Keratinocyte (primary cell): ENCODE measurements at regions not wholly inside any gene's neighbourhood (a gene's known extent, or its start where the extent isn't known, plus 50 kb on each side); places are given as distances from the start of the nearest gene placed in this dataset.

Source experiments
- EZH2 ChIP-seq: IDR thresholded peaks from one replicate; pipeline ENCODE4 v1.6.1; 2012; ENCODE audit warnings: inconsistent platforms, mild to moderate bottlenecking, low read length, moderate library complexity
- TF ChIP-seq, protein P1 (sequence below), 3 experiments: IDR thresholded peaks in 1 of 3; conservative IDR thresholded peaks in 1 of 3; optimal IDR thresholded peaks in 1 of 3; 2 replicates in 2 of 3; 3 replicates in 1 of 3; pipeline versions ENCODE3 to v1.5.1; 2011; ENCODE audit warnings: low read length in 3 of 3, mild to moderate bottlenecking in 3 of 3, moderate library complexity in 2 of 3, control low read depth in 1 of 3, inconsistent platforms in 1 of 3; ENCODE audit not compliant: insufficient read depth in 2 of 3; ENCODE audit errors: extremely low read depth in 1 of 3

DNA sequence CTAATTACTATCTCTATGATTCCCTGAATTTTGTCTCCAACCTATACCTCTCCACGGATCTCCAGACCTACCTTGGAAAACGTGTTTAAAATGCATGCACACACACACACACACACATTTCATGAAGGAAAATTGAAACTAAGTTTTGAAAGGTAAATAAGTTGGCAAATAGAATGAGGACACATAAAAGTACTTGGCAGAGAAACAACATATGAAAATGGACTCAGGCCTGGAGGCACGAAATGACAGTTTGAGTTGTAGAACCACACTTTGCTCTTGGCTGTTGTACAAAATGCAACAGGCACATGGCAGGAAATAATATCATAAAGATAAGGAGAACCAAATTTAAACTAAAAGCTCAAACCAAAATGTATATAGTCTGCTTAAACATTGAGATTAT, 868.1 kb upstream of the CNTNAP5 start:
- TF ChIP-seq, protein P1, sequence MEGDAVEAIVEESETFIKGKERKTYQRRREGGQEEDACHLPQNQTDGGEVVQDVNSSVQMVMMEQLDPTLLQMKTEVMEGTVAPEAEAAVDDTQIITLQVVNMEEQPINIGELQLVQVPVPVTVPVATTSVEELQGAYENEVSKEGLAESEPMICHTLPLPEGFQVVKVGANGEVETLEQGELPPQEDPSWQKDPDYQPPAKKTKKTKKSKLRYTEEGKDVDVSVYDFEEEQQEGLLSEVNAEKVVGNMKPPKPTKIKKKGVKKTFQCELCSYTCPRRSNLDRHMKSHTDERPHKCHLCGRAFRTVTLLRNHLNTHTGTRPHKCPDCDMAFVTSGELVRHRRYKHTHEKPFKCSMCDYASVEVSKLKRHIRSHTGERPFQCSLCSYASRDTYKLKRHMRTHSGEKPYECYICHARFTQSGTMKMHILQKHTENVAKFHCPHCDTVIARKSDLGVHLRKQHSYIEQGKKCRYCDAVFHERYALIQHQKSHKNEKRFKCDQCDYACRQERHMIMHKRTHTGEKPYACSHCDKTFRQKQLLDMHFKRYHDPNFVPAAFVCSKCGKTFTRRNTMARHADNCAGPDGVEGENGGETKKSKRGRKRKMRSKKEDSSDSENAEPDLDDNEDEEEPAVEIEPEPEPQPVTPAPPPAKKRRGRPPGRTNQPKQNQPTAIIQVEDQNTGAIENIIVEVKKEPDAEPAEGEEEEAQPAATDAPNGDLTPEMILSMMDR (optimal IDR thresholded peaks at IDR 0.05 in 1 of 3, IDR thresholded peaks at IDR 0.05 in 1 of 3, conservative IDR thresholded peaks at IDR 0.05 in 1 of 3; ENCODE audit: extremely low read depth in 1 of 3, insufficient read depth in 2 of 3, low read length in 3 of 3): no peak
- no peak for TF ChIP-seq EZH2
